ENCODE measurements at regions not wholly inside any gene's neighbourhood (a gene's known extent, or its start where the extent isn't known, plus 50 kb on each side); places are given as distances from the start of the nearest gene placed in this dataset.

- Histone ChIP-seq H3K9me2 (ENCODE audit: insufficient read depth) (no peaks in the 10 kb centered on the region), H3K27me3 (ENCODE audit: insufficient read depth, low read depth) (no peaks in the 10 kb centered on the region), H3K4me3 (no peak overlapping the region), H3K36me3 (ENCODE audit: low read depth) (no peaks in the 10 kb centered on the region), H3K4me1 (replicated peaks; ENCODE audit: insufficient read depth) (no peaks in the 10 kb centered on the region), H3F3A (ENCODE audit: insufficient read depth, low read depth) (no peaks in the 10 kb centered on the region), H2AFZ (no peak overlapping the region), H4K20me1 (ENCODE audit: insufficient read depth) (no peaks in the 10 kb centered on the region), H3K9me3 (ENCODE audit: insufficient read depth, low read depth) (no peaks in the 10 kb centered on the region), H3K4me2 (no peak overlapping the region), H3K79me2 (ENCODE audit: low read depth) (no peaks in the 10 kb centered on the region), H3K27ac (no peak overlapping the region)
- TF ChIP-seq CTCF (conservative IDR thresholded peaks at IDR 0.05) (no peak), EZH2 (IDR thresholded peaks at IDR 0.05; ENCODE audit: low read depth) (no peak)
- intact Hi-C loops (cut with micrococcal nuclease; ENCODE audit: unreplicated experiment): no loop called here
- CTCF ChIA-PET: no interaction called here
- BruUV-seq (replicated peaks): no TSS peak
- POLR2A ChIA-PET (ENCODE audit: unreplicated experiment): no interaction called here
- no peak for DNase-seq
Measured at GRCh38 chr10:125419146-125419545, 258.8 kb upstream of the CTBP2 start.

- no peaks in the 10 kb centered on the region for H3K36me3 ChIP-seq (ENCODE audit: low read depth)
- no peaks in the 10 kb centered on the region for H3K4me1 ChIP-seq (replicated peaks; ENCODE audit: insufficient read depth)
- H4K20me1 ChIP-seq (ENCODE audit: insufficient read depth): no peaks in the 10 kb centered on the region
- H2AFZ ChIP-seq: no peak overlapping the region
- H3F3A ChIP-seq (ENCODE audit: insufficient read depth, low read depth): no peaks in the 10 kb centered on the region
- no peaks in the 10 kb centered on the region for H3K9me2 ChIP-seq (ENCODE audit: insufficient read depth)
- no peak for DNase-seq
- no peaks in the 10 kb centered on the region for H3K9me3 ChIP-seq (ENCODE audit: insufficient read depth, low read depth)
- H3K4me2 ChIP-seq: no peak overlapping the region
- TF ChIP-seq CTCF (conservative IDR thresholded peaks at IDR 0.05) (no peak), EZH2 (IDR thresholded peaks at IDR 0.05; ENCODE audit: low read depth) (no peak)
- no peak overlapping the region for H3K4me3 ChIP-seq
- intact Hi-C loops (cut with micrococcal nuclease; ENCODE audit: unreplicated experiment): no loop called here
- no peaks in the 10 kb centered on the region for H3K27me3 ChIP-seq (ENCODE audit: insufficient read depth, low read depth)
- H3K27ac ChIP-seq: no peak overlapping the region
- CTCF ChIA-PET: no interaction called here
- BruUV-seq (replicated peaks): no TSS peak
- POLR2A ChIA-PET (ENCODE audit: unreplicated experiment): no interaction called here
- H3K79me2 ChIP-seq (ENCODE audit: low read depth): no peaks in the 10 kb centered on the region
Measured at GRCh38 chr10:125417605-125418004, 257.2 kb upstream of the CTBP2 start.

GRCh38 chr10:125415964-125416363, 255.6 kb upstream of the CTBP2 start:
- H3K4me3 ChIP-seq: no peak overlapping the region
- POLR2A ChIA-PET (ENCODE audit: unreplicated experiment): no interaction called here
- H2AFZ ChIP-seq: no peak overlapping the region
- no peaks in the 10 kb centered on the region for H3K4me1 ChIP-seq (replicated peaks; ENCODE audit: insufficient read depth)
- H3F3A ChIP-seq (ENCODE audit: insufficient read depth, low read depth): no peaks in the 10 kb centered on the region
- no peaks in the 10 kb centered on the region for H3K9me3 ChIP-seq (ENCODE audit: insufficient read depth, low read depth)
- no peaks in the 10 kb centered on the region for H3K79me2 ChIP-seq (ENCODE audit: low read depth)
- no peaks in the 10 kb centered on the region for H3K9me2 ChIP-seq (ENCODE audit: insufficient read depth)
- H3K27me3 ChIP-seq (ENCODE audit: insufficient read depth, low read depth): no peaks in the 10 kb centered on the region
- H3K36me3 ChIP-seq (ENCODE audit: low read depth): no peaks in the 10 kb centered on the region
- CTCF ChIA-PET: no interaction called here
- intact Hi-C loops (cut with micrococcal nuclease; ENCODE audit: unreplicated experiment): no loop called here
- H3K27ac ChIP-seq: no peak overlapping the region
- no peaks in the 10 kb centered on the region for H4K20me1 ChIP-seq (ENCODE audit: insufficient read depth)
- H3K4me2 ChIP-seq: no peak overlapping the region
- TF ChIP-seq EZH2 (IDR thresholded peaks at IDR 0.05; ENCODE audit: low read depth) (no peak), CTCF (conservative IDR thresholded peaks at IDR 0.05) (no peak)
- DNase-seq: no peak
- BruUV-seq (replicated peaks): no TSS peak
